Gastroesophageal sphincter (tissue), 4 donors: ENCODE measurements at regions not wholly inside any gene's neighbourhood (a gene's known extent, or its start where the extent isn't known, plus 50 kb on each side); places are given as distances from the start of the nearest gene placed in this dataset.

ENCODE experiments used
- ATAC-seq: fragments of 150-250 bp; one replicate; pipeline ENCODE4 v1.9.1; 2016; ENCODE audit warnings: mild to moderate bottlenecking, moderate library complexity
- H3K27ac ChIP-seq, 4 donors: fragments of 200-600 bp; sonication (generic) in 3 of 4; 1 replicate in 3 of 4; 2 replicates in 1 of 4; pipeline ENCODE4 v1.5.1; 2016 to 2019
- H3K27me3 ChIP-seq: fragments of 200-600 bp; sonication (generic); one replicate; pipeline ENCODE4 v1.5.1; 2019
- H3K36me3 ChIP-seq, 2 donors: fragments of 200-600 bp; sonication (generic); one replicate each; pipeline ENCODE4 v1.5.1; 2019; ENCODE audit warnings: control low read depth in 1 of 2
- H3K4me1 ChIP-seq, 3 donors: fragments of 200-600 bp; sonication (generic); 1 replicate in 2 of 3; 2 replicates in 1 of 3; pipeline ENCODE4 v1.5.1; 2016 to 2019; ENCODE audit warnings: control low read depth in 2 of 3
- H3K4me3 ChIP-seq, 2 donors: fragments of 200-600 bp; sonication (generic); one replicate each; pipeline ENCODE4 v1.5.1; 2019; ENCODE audit warnings: mild to moderate bottlenecking in 1 of 2, moderate library complexity in 1 of 2
- H3K9me3 ChIP-seq, 3 donors: fragments of 200-600 bp; sonication (generic); one replicate each; pipeline ENCODE4 v1.5.1; 2017 to 2019; ENCODE audit warnings: control low read depth in 2 of 3
- EP300 ChIP-seq: sonication (generic); formaldehyde crosslinking; IDR thresholded peaks from one replicate; pipeline ENCODE4 v1.6.1; 2017; ENCODE audit warnings: antibody characterized with exemption, mild to moderate bottlenecking
- POLR2A ChIP-seq, 2 donors: fragments of 450-650 bp; IDR thresholded peaks; one replicate each; pipeline ENCODE4 v1.6.1; 2017; ENCODE audit warnings: antibody characterized with exemption in 2 of 2, mild to moderate bottlenecking in 2 of 2, moderate library complexity in 1 of 2
- POLR2AphosphoS5 ChIP-seq: sonication (generic); formaldehyde crosslinking; IDR thresholded peaks from one replicate; pipeline ENCODE4 v1.6.1; 2017; ENCODE audit warnings: antibody characterized with exemption
- WGBS, 2 donors: methylation state at CpG; one replicate each; pipeline ENCODE4 v1.1.5; 2018; ENCODE audit warnings: low coverage in 1 of 2; 5-methylcytosine and 5-hydroxymethylcytosine counted together
- TF ChIP-seq, protein P1 (sequence below), 4 experiments: fragments of 200-600 bp in 2 of 4; fragments of 450-650 bp in 2 of 4; sonication (generic) in 1 of 4; IDR thresholded peaks; one replicate each; pipeline ENCODE4 v1.5.1; 2017 to 2019; ENCODE audit warnings: antibody characterized with exemption in 4 of 4, mild to moderate bottlenecking in 2 of 4, moderate library complexity in 2 of 4

DNA sequence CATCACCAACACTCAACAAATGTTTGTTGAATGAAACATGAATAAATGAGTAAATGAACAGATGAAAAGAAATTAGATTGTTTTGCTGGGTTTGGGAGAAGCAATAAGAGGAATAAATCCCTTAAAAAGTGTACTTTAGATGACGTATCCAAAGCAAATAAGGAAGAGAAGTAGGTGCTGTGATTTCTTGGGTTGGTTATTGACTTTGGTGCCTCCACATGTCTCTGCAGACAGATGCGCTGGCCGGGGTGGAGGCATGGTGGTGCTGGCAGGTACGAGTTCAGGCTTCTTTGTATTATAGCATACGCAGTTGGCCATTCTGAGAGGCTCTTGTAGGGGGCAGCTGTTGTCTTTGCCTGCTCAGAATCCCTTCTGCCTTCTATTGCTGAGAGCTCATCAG lies 178.9 kb downstream of the POLR2M start:
- no peaks in the 10 kb centered on the region for H3K36me3 ChIP-seq

DNA sequence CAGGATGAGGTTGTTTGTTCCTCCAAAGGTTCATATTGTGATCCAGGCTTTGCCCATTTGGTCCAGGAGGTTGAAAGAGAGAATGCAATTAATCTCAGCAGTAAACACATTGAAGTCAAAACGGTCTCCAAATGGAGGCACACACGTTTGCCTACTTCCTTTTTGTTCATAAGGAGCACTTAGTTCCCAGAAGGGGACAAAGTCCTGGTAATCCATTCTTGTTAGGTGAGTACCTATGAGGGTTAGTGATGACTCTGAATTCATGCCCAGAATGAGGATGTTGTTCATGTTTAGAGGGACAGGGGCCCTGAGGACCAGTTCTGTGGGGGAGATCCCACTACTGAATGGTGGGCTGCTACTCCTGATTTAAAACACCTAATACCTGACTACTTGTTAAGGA lies 177.7 kb downstream of the ALDH1A2 start:
- WGBS, 2 donors = 47 to 82% methylated on average over 2 of the region's 2 CpGs
- peaks cover 4% of the 10 kb centered on the region for H3K27me3 ChIP-seq
- no peak overlapping the region for H3K4me3 ChIP-seq
- TF ChIP-seq, protein P1, sequence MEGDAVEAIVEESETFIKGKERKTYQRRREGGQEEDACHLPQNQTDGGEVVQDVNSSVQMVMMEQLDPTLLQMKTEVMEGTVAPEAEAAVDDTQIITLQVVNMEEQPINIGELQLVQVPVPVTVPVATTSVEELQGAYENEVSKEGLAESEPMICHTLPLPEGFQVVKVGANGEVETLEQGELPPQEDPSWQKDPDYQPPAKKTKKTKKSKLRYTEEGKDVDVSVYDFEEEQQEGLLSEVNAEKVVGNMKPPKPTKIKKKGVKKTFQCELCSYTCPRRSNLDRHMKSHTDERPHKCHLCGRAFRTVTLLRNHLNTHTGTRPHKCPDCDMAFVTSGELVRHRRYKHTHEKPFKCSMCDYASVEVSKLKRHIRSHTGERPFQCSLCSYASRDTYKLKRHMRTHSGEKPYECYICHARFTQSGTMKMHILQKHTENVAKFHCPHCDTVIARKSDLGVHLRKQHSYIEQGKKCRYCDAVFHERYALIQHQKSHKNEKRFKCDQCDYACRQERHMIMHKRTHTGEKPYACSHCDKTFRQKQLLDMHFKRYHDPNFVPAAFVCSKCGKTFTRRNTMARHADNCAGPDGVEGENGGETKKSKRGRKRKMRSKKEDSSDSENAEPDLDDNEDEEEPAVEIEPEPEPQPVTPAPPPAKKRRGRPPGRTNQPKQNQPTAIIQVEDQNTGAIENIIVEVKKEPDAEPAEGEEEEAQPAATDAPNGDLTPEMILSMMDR (IDR thresholded peaks at IDR 0.05) = no peak
- TF ChIP-seq POLR2AphosphoS5 = no peak
- no peak for TF ChIP-seq EP300
- TF ChIP-seq POLR2A (IDR thresholded peaks at IDR 0.05) = no peak
- ATAC-seq = no peak
- H3K36me3 ChIP-seq = no peaks in the 10 kb centered on the region
- peaks cover 0 to 8% (median 0%) of the 10 kb centered on the region in 3 donors for H3K9me3 ChIP-seq
- H3K4me1 ChIP-seq = no peaks in the 10 kb centered on the region
- H3K27ac ChIP-seq = no peak overlapping the region

More for the DNA sequence above, 178.9 kb downstream of the POLR2M start:
- Histone ChIP-seq H3K27me3 (peaks cover 4% of the 10 kb centered on the region), H3K9me3 (no peaks in the 10 kb centered on the region), H3K4me1 (no peaks in the 10 kb centered on the region), H3K4me3 (no peak overlapping the region), H3K27ac (no peak overlapping the region)
- 92 to 93% methylated on average over 5 of the region's 5 CpGs for WGBS, 2 donors
- no peak for ATAC-seq
- no peak for TF ChIP-seq POLR2AphosphoS5
- TF ChIP-seq EP300 = no peak
- TF ChIP-seq POLR2A (IDR thresholded peaks at IDR 0.05) = no peak
- TF ChIP-seq, protein P1 (IDR thresholded peaks at IDR 0.05) = no peak

DNA sequence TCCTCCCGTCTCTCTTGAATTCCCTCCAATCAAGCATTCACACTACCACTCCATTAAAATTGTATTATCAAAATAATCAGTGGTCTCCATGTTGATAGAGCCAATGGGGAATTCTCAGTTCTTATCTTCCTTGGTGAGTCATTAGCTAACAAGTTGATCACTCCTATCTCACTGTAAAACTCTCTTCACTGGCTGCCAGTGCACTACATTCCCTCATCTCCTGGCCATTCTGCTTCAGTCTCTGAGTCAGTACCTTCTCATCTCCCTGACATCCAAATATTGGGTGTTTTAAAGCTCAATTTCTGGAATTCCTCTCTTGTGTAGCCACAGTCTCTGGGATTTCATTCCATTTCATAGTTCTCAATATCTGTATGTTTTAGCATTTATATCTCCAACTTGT lies 175.2 kb downstream of the ALDH1A2 start:
- TF ChIP-seq, protein P1 (IDR thresholded peaks at IDR 0.05) = no peak
- TF ChIP-seq POLR2AphosphoS5 (no peak), POLR2A (IDR thresholded peaks at IDR 0.05) (no peak), EP300 (no peak)
- WGBS, 2 donors = 71 to 75% methylated on average over 1 of the region's 1 CpG

DNA sequence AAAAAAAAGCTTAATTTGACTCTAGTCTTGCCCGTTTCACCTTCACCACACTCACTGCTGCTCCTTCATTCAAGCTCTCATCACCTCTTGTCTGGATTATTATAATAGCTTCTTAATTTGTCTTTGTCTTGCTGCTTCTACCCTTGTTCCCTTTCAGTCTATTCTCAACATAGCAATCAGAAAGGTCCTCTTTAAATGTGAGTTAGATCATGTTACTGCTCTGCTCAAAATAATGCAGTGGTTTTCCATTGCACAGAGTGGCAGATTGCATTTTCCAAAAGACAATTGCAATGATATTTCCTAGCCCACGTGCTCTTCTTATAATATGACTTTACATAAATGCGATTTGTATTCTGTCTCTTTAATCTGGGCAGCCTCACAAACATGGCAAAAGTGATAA lies 174.6 kb downstream of the ALDH1A2 start:
- Histone ChIP-seq H3K4me3 (no peak overlapping the region), H3K4me1 (no peaks in the 10 kb centered on the region)

More for the DNA sequence above, 175.2 kb downstream of the ALDH1A2 start:
- Histone ChIP-seq H3K27me3 (peaks cover 4% of the 10 kb centered on the region), H3K36me3 (no peaks in the 10 kb centered on the region), H3K9me3 (peaks cover 0 to 8% (median 0%) of the 10 kb centered on the region in 3 donors), H3K4me3 (no peak overlapping the region), H3K4me1 (no peaks in the 10 kb centered on the region), H3K27ac (no peak overlapping the region)
- ATAC-seq = no peak

DNA sequence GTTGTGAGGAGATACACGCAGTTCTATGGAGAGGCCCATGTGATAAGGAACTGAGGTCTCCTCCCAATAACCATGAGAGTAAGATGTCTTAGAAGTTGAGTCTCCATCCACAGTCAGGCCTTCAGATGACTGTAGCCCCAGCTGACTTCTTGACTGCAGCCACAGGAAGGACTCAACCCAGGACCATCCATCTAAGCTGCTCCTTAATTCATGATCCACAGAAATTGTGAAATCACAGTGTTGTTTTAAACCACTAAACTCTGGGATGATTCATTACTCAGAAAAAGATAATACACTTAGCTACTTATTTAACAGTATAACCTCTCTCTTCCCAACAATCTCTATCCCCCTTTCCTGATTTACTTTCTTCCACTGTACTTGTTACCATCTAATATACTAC lies 173.3 kb downstream of the ALDH1A2 start:
- H3K4me3 ChIP-seq = no peak overlapping the region
- H3K4me1 ChIP-seq = no peaks in the 10 kb centered on the region
- no peaks in the 10 kb centered on the region for H3K36me3 ChIP-seq
- no peak for ATAC-seq
- no CpG with 5 or more reads among the region's 1 CpG for WGBS, 2 donors
- no peak for TF ChIP-seq EP300
- no peak for TF ChIP-seq POLR2A (IDR thresholded peaks at IDR 0.05)
- no peak for TF ChIP-seq POLR2AphosphoS5
- TF ChIP-seq, protein P1 (IDR thresholded peaks at IDR 0.05) = no peak
- peaks cover 4% of the 10 kb centered on the region for H3K27me3 ChIP-seq
- H3K9me3 ChIP-seq = peaks cover 0 to 8% (median 0%) of the 10 kb centered on the region in 3 donors
- no peak overlapping the region for H3K27ac ChIP-seq

More for the DNA sequence above, 174.6 kb downstream of the ALDH1A2 start:
- WGBS, 2 donors = 68 to 76% methylated on average over 3 of the region's 3 CpGs
- no peak for ATAC-seq
- Histone ChIP-seq H3K9me3 (peaks cover 0 to 8% (median 0%) of the 10 kb centered on the region in 3 donors), H3K27me3 (peaks cover 4% of the 10 kb centered on the region), H3K36me3 (no peaks in the 10 kb centered on the region), H3K27ac (no peak overlapping the region)
- TF ChIP-seq POLR2AphosphoS5 (no peak), POLR2A (IDR thresholded peaks at IDR 0.05) (no peak), EP300 (no peak)
- TF ChIP-seq, protein P1 (IDR thresholded peaks at IDR 0.05) = no peak
